ENCODE measurements at regions not wholly inside any gene's neighbourhood (a gene's known extent, or its start where the extent isn't known, plus 50 kb on each side); places are given as distances from the start of the nearest gene placed in this dataset.
A peak's percentile ranks its signal among the peaks of the same experiment; 100 is the strongest.

- peaks cover 62% of the 10 kb centered on the region for H3K4me1 ChIP-seq (ENCODE audit: insufficient read depth, low read length)
- peaks cover 9% of the 10 kb centered on the region for H3K9me3 Mint-ChIP-seq (ENCODE audit: unreplicated experiment)
- FAIRE-seq = no peak
These were observed 450.1 kb upstream of the THBS1 start for GRCh38 chr15:39130556-39131379.

GRCh38 chr15:39131609-39132008 lies 449.3 kb upstream of the THBS1 start:
- no peaks in the 10 kb centered on the region for H3K79me2 ChIP-seq (ENCODE audit: insufficient read depth, low read length)
- H4K20me1 ChIP-seq (ENCODE audit: insufficient read depth, low read length) = no peaks in the 10 kb centered on the region
- TF ChIP-seq CTCF (IDR thresholded peaks at IDR 0.05; ENCODE audit: insufficient read depth, low read depth, low read length) (no peak), EZH2 (IDR thresholded peaks at IDR 0.05; ENCODE audit: insufficient read depth, low read length) (no peak)
- peak; percentile 32 for FAIRE-seq
- no peaks in the 10 kb centered on the region for H3K36me3 Mint-ChIP-seq (ENCODE audit: low read depth, unreplicated experiment)
- no peak overlapping the region for H2AFZ ChIP-seq (ENCODE audit: low read depth, low read length)
- no peaks in the 10 kb centered on the region for H3K9me3 ChIP-seq (ENCODE audit: insufficient read depth, low read depth, low read length)
- H3K9ac ChIP-seq (ENCODE audit: low read length) = peak overlapping the region; percentile 6
- H3K27ac Mint-ChIP-seq (ENCODE audit: unreplicated experiment) = peak overlapping the region; percentile 59
- no peaks in the 10 kb centered on the region for H3K36me3 ChIP-seq (ENCODE audit: insufficient read depth, low read length)
- H3K4me3 Mint-ChIP-seq (ENCODE audit: unreplicated experiment) = no peak overlapping the region
- no peaks in the 10 kb centered on the region for H3K27me3 Mint-ChIP-seq (ENCODE audit: low read depth, unreplicated experiment)
- H3K27ac ChIP-seq (ENCODE audit: low read depth, low read length) = peak overlapping the region; percentile 67
- H3K4me2 ChIP-seq (ENCODE audit: low read length) = peak overlapping the region; percentile 6
- DNase-seq (ENCODE audit: low read depth) = peak; percentile 72
- peaks cover 67% of the 10 kb centered on the region for H3K4me1 ChIP-seq (ENCODE audit: insufficient read depth, low read length)
- peaks cover 9% of the 10 kb centered on the region for H3K9me3 Mint-ChIP-seq (ENCODE audit: unreplicated experiment)
- no peak overlapping the region for H3K4me3 ChIP-seq (ENCODE audit: insufficient read depth, low read depth, low read length)
- H3K4me1 Mint-ChIP-seq (ENCODE audit: low read depth, unreplicated experiment) = peaks cover 78% of the 10 kb centered on the region
- H3K27me3 ChIP-seq (ENCODE audit: insufficient read depth, low read length) = no peaks in the 10 kb centered on the region

More at GRCh38 chr15:39130556-39131379, 450.1 kb upstream of the THBS1 start:
- H3K27ac ChIP-seq (ENCODE audit: low read depth, low read length) = peak overlapping the region; percentile 24
- H3K79me2 ChIP-seq (ENCODE audit: insufficient read depth, low read length) = no peaks in the 10 kb centered on the region
- no peak overlapping the region for H3K4me2 ChIP-seq (ENCODE audit: low read length)
- peak overlapping the region; percentile 35 for H3K27ac Mint-ChIP-seq (ENCODE audit: unreplicated experiment)
- no peak overlapping the region for H3K4me3 Mint-ChIP-seq (ENCODE audit: unreplicated experiment)
- H4K20me1 ChIP-seq (ENCODE audit: insufficient read depth, low read length) = no peaks in the 10 kb centered on the region
- H3K9ac ChIP-seq (ENCODE audit: low read length) = no peak overlapping the region
- no peak for TF ChIP-seq EZH2 (IDR thresholded peaks at IDR 0.05; ENCODE audit: insufficient read depth, low read length)
- TF ChIP-seq CTCF (IDR thresholded peaks at IDR 0.05; ENCODE audit: insufficient read depth, low read depth, low read length) = no peak
- H3K36me3 Mint-ChIP-seq (ENCODE audit: low read depth, unreplicated experiment) = no peaks in the 10 kb centered on the region
- H3K9me3 ChIP-seq (ENCODE audit: insufficient read depth, low read depth, low read length) = no peaks in the 10 kb centered on the region
- DNase-seq (ENCODE audit: low read depth) = no peak
- no peaks in the 10 kb centered on the region for H3K27me3 ChIP-seq (ENCODE audit: insufficient read depth, low read length)
- peaks cover 78% of the 10 kb centered on the region for H3K4me1 Mint-ChIP-seq (ENCODE audit: low read depth, unreplicated experiment)
- no peak overlapping the region for H3K4me3 ChIP-seq (ENCODE audit: insufficient read depth, low read depth, low read length)
- H3K27me3 Mint-ChIP-seq (ENCODE audit: low read depth, unreplicated experiment) = no peaks in the 10 kb centered on the region
- no peaks in the 10 kb centered on the region for H3K36me3 ChIP-seq (ENCODE audit: insufficient read depth, low read length)
- no peak overlapping the region for H2AFZ ChIP-seq (ENCODE audit: low read depth, low read length)

GRCh38 chr15:39132070-39132469 lies 448.8 kb upstream of the THBS1 start:
- Mint-ChIP-seq H3K4me1 (ENCODE audit: low read depth, unreplicated experiment) (peaks cover 82% of the 10 kb centered on the region), H3K27me3 (ENCODE audit: low read depth, unreplicated experiment) (no peaks in the 10 kb centered on the region), H3K27ac (ENCODE audit: unreplicated experiment) (peak overlapping the region; percentile 59), H3K9me3 (ENCODE audit: unreplicated experiment) (peaks cover 9% of the 10 kb centered on the region), H3K4me3 (ENCODE audit: unreplicated experiment) (no peak overlapping the region), H3K36me3 (ENCODE audit: low read depth, unreplicated experiment) (no peaks in the 10 kb centered on the region)
- Histone ChIP-seq H3K9ac (ENCODE audit: low read length) (peak overlapping the region; percentile 6), H2AFZ (ENCODE audit: low read depth, low read length) (no peak overlapping the region), H3K4me1 (ENCODE audit: insufficient read depth, low read length) (peaks cover 64% of the 10 kb centered on the region), H4K20me1 (ENCODE audit: insufficient read depth, low read length) (no peaks in the 10 kb centered on the region), H3K27ac (ENCODE audit: low read depth, low read length) (peak overlapping the region; percentile 67), H3K4me3 (ENCODE audit: insufficient read depth, low read depth, low read length) (no peak overlapping the region), H3K4me2 (ENCODE audit: low read length) (peak overlapping the region; percentile 6), H3K27me3 (ENCODE audit: insufficient read depth, low read length) (no peaks in the 10 kb centered on the region), H3K79me2 (ENCODE audit: insufficient read depth, low read length) (no peaks in the 10 kb centered on the region), H3K36me3 (ENCODE audit: insufficient read depth, low read length) (no peaks in the 10 kb centered on the region), H3K9me3 (ENCODE audit: insufficient read depth, low read depth, low read length) (no peaks in the 10 kb centered on the region)
- FAIRE-seq (no peak), DNase-seq (ENCODE audit: low read depth) (no peak)
- TF ChIP-seq CTCF (IDR thresholded peaks at IDR 0.05; ENCODE audit: insufficient read depth, low read depth, low read length) (no peak), EZH2 (IDR thresholded peaks at IDR 0.05; ENCODE audit: insufficient read depth, low read length) (no peak)
